PC-3 (cell line): ENCODE measurements at regions not wholly inside any gene's neighbourhood (a gene's known extent, or its start where the extent isn't known, plus 50 kb on each side); places are given as distances from the start of the nearest gene placed in this dataset.

Source experiments
- ATAC-seq: fragments of 200-7000 bp; cut with Tn5 transposase; 2 replicates; pipeline ENCODE4 v1.9.1; 2020; ENCODE audit warnings: mild to moderate bottlenecking, moderate library complexity
- BruUV-seq: library from RNA; stranded (reverse); fragments of 400-500 nt; replicated peaks from 2 replicates; lab custom pipeline; 2021; lab: Mats Ljungman, UMichigan
- CTCF ChIA-PET: fragments of 300-600 bp; sonication (Branson Sonifier 250); formaldehyde crosslinking; loops from one replicate; lab custom pipeline; 2022; ENCODE audit warnings: antibody characterized with exemption; lab: Charles Lee
- POLR2A ChIA-PET: fragments of 300-600 bp; sonication (Branson Sonifier 250); formaldehyde crosslinking; loops from one replicate; lab custom pipeline; 2022; ENCODE audit warnings: antibody characterized with exemption; ENCODE audit not compliant: unreplicated experiment; lab: Charles Lee
- DNase-seq: peaks from one replicate; pipeline ENCODE4 v3.0.0-alpha.2; 2015
- H2AFZ ChIP-seq: fragments of 300-600 bp; sonication (generic); 2 replicates; pipeline ENCODE4 v1.6.0; 2016; ENCODE audit warnings: antibody characterized with exemption, low read length
- H3F3A ChIP-seq: fragments of 300-600 bp; sonication (generic); one replicate; pipeline ENCODE4 v1.6.0; 2017; ENCODE audit warnings: antibody characterized with exemption, low read length, control low read depth, mild to moderate bottlenecking; ENCODE audit not compliant: unreplicated experiment
- H3K27ac ChIP-seq: fragments of 300-600 bp; sonication (generic); 2 replicates; pipeline ENCODE4 v1.5.1; 2016; ENCODE audit warnings: mild to moderate bottlenecking, low read length
- H3K27me3 ChIP-seq: fragments of 300-600 bp; sonication (generic); 2 replicates; pipeline ENCODE4 v1.6.1; 2016; ENCODE audit warnings: low read length, mixed read lengths
- H3K36me3 ChIP-seq: fragments of 300-600 bp; sonication (generic); 2 replicates; pipeline ENCODE4 v1.6.1; 2016; ENCODE audit warnings: low read depth, mixed run types, low read length, mixed read lengths
- H3K4me1 ChIP-seq: fragments of 300-600 bp; sonication (generic); 2 replicates; pipeline ENCODE4 v1.5.1; 2016; ENCODE audit warnings: low read length; ENCODE audit not compliant: insufficient read depth
- H3K4me2 ChIP-seq: fragments of 300-600 bp; sonication (generic); 2 replicates; pipeline ENCODE4 v1.6.0; 2016; ENCODE audit warnings: low read length
- H3K4me3 ChIP-seq: fragments of 300-600 bp; sonication (generic); 2 replicates; pipeline ENCODE4 v1.5.1; 2016; ENCODE audit warnings: mild to moderate bottlenecking, low read length, mixed read lengths
- H3K79me2 ChIP-seq: fragments of 300-600 bp; sonication (generic); 2 replicates; pipeline ENCODE4 v1.6.1; 2017; ENCODE audit warnings: low read length, mixed read lengths
- H3K9ac ChIP-seq: fragments of 300-600 bp; sonication (generic); 2 replicates; pipeline ENCODE4 v1.6.0; 2016; ENCODE audit warnings: mild to moderate bottlenecking, low read length
- H3K9me2 ChIP-seq: fragments of 300-600 bp; sonication (generic); replicated peaks from 2 replicates; pipeline ENCODE4 v1.6.1; 2016; ENCODE audit warnings: mixed run types, low read length, mixed read lengths
- H3K9me3 ChIP-seq: fragments of 300-600 bp; sonication (generic); 2 replicates; pipeline ENCODE4 v1.6.1; 2016; ENCODE audit warnings: low read length, mixed read lengths
- H4K20me1 ChIP-seq: fragments of 300-600 bp; sonication (generic); 2 replicates; pipeline ENCODE4 v1.6.1; 2016; ENCODE audit warnings: low read length, mixed read lengths
- CTCF ChIP-seq: fragments of 300-600 bp; sonication (generic); conservative IDR thresholded peaks from 2 replicates; pipeline ENCODE4 v1.5.1; 2017; ENCODE audit warnings: antibody characterized with exemption, low read depth, mild to moderate bottlenecking, low read length
- EZH2 ChIP-seq: fragments of 300-600 bp; sonication (generic); IDR thresholded peaks from one replicate; pipeline ENCODE4 v1.6.1; 2017; ENCODE audit warnings: antibody characterized with exemption, mild to moderate bottlenecking, low read length; ENCODE audit not compliant: unreplicated experiment
- EZH2phosphoT487 ChIP-seq: fragments of 300-600 bp; sonication (generic); IDR thresholded peaks from 2 replicates; pipeline ENCODE4 v1.6.1; 2018; ENCODE audit warnings: mild to moderate bottlenecking, antibody characterized with exemption, low read length, borderline replicate concordance
- intact Hi-C: fragments of 100-400 bp; cut with micrococcal nuclease; formaldehyde crosslinking; loops from 2 replicates; pipeline ENCODE4 v1.9.0; 2023

- TF ChIP-seq EZH2 (no peak), CTCF (no peak), EZH2phosphoT487 (no peak)
- no peaks in the 10 kb centered on the region for H3K9me3 ChIP-seq
- no peak overlapping the region for H2AFZ ChIP-seq
- H3K4me1 ChIP-seq = peaks cover 15% of the 10 kb centered on the region
- no peak for ATAC-seq
- H4K20me1 ChIP-seq = no peaks in the 10 kb centered on the region
- ChIA-PET POLR2A (no interaction called here), CTCF (no interaction called here)
- no peak for DNase-seq
- H3K79me2 ChIP-seq = no peaks in the 10 kb centered on the region
- H3K36me3 ChIP-seq = no peaks in the 10 kb centered on the region
- no peaks in the 10 kb centered on the region for H3K27me3 ChIP-seq
- no peaks in the 10 kb centered on the region for H3K9me2 ChIP-seq
- H3K4me3 ChIP-seq = no peak overlapping the region
- H3K9ac ChIP-seq = no peak overlapping the region
- no peak overlapping the region for H3K4me2 ChIP-seq
- no peak overlapping the region for H3K27ac ChIP-seq
- no TSS peak for BruUV-seq
- no peaks in the 10 kb centered on the region for H3F3A ChIP-seq
- intact Hi-C loops = no loop called here
Measured at GRCh38 chr11:37574361-37574760, 976.3 kb upstream of the RAG2 start.

GRCh38 chr11:37572491-37573171 is 974.6 kb upstream of the RAG2 start:
- POLR2A ChIA-PET = no interaction called here

More at GRCh38 chr11:37572491-37573171, 974.6 kb upstream of the RAG2 start:
- intact Hi-C loops = no loop called here
- Histone ChIP-seq H4K20me1 (no peaks in the 10 kb centered on the region), H3K27me3 (no peaks in the 10 kb centered on the region), H3K9ac (no peak overlapping the region), H3K4me3 (no peak overlapping the region), H3K27ac (no peak overlapping the region), H3K9me3 (no peaks in the 10 kb centered on the region), H3F3A (no peaks in the 10 kb centered on the region), H3K9me2 (no peaks in the 10 kb centered on the region), H3K4me2 (no peak overlapping the region), H3K79me2 (no peaks in the 10 kb centered on the region), H3K4me1 (peaks cover 15% of the 10 kb centered on the region), H2AFZ (no peak overlapping the region), H3K36me3 (no peaks in the 10 kb centered on the region)
- no peak for DNase-seq
- no peak for TF ChIP-seq CTCF
- no peak for TF ChIP-seq EZH2phosphoT487
- TF ChIP-seq EZH2 = no peak
- no peak for ATAC-seq
- CTCF ChIA-PET = no interaction called here
- BruUV-seq = no TSS peak
